ENCODE measurements at regions not wholly inside any gene's neighbourhood (a gene's known extent, or its start where the extent isn't known, plus 50 kb on each side); places are given as distances from the start of the nearest gene placed in this dataset.
"Not testable (repeated sequence)": the region's sequence is repeated elsewhere in the genome, so short reads cannot be mapped to it uniquely, and the experiment has no call there.

DNA sequence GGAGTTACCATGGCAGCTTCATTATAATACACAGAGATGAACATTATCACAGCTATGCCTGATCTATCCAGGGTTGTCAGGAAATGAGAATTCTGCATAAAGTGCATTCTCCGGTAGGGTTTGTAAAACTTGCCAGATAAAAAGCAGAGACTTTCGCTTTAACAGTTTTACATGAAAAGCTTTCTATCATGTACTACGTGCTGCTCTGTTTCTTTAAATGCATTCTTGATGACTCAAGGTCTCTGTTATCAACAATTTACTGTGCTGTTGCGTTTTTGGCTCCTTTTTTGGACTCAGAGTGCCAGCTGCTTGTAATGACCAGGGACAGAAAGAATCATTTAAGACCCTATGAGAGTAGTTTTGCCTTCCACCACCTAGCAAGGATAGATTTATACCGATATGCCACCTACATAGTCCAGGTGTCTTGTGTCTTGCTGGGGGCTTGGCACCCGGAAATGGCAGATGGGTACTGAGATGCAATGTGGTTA, 371.2 kb downstream of the BTG1 start:
- in situ Hi-C loops (cut with HindIII; ENCODE audit: low sequenced_read_pairs) = no loop called here

DNA sequence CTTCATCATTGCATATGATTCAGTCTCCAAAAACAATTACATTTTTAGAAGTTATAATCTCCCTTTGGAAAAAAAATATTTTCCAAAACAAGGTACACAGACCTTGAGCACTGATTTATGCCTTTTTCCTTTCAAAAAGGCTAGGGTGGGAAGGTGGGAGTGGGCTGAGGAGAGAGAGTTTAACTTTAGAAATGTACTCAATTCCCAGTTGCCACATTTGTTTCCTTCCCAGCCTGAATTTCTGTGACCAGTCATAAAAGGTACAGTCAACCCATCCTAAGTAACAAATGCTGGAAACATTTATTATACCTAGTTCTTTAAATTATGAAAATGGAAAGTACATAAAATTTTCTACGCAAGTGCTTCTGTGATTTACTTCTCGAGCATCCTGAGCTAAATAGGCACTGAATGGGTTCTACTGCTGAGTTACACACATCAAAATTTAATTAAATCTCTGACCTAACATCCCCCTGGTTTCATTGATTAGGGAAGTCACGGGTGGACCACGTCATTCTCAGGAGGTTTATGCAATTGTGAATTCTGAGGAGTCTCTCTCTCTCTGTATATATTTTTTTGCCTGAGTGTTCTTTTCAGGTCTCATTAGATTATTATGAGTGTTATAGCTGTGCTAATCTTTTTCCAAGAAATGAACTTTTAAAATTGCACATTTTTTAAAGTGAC, 371.8 kb downstream of the BTG1 start:
- in situ Hi-C loops (cut with HindIII; ENCODE audit: low sequenced_read_pairs) = no loop called here

DNA sequence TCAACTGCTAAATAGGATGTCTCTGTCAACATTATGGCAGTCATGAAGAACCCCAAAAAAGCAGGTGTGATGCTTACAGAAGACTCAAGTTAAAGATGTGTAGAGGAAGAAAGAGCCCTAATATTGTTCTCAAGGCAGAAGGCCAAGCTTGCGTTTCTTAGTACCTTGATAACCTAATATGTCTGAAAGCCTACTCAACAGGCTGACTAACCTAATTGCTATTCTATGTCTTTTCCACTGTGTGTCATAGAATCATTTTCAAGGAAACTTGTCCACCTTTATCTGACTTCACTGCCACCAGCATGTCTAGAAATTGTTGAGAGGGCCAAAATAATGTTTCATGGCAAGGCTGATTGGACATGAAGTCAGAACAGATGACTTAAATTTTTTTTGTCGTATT, 373.2 kb downstream of the BTG1 start:
- in situ Hi-C loops (cut with HindIII; ENCODE audit: low sequenced_read_pairs) = no loop called here

DNA sequence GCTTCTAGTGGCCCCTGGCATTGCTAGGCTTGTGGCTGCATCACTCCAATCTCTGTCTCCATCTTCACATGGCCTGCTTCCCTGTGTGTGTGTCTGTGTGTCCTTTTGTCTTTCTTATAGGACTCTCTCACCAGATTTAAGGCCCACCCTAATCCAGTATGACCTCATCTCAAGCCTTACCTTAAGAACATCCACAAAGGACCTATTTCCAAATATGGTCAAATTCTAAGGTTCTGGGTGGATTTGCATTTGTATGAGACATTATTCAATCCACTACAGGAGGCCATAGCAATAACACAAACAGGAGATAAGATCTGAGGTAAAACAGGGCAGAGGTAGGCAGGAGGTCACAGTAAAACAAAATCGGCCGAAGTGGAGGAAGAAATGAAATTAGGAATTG, 375.9 kb downstream of the BTG1 start:
- in situ Hi-C loops (cut with HindIII; ENCODE audit: low sequenced_read_pairs) = no loop called here

DNA sequence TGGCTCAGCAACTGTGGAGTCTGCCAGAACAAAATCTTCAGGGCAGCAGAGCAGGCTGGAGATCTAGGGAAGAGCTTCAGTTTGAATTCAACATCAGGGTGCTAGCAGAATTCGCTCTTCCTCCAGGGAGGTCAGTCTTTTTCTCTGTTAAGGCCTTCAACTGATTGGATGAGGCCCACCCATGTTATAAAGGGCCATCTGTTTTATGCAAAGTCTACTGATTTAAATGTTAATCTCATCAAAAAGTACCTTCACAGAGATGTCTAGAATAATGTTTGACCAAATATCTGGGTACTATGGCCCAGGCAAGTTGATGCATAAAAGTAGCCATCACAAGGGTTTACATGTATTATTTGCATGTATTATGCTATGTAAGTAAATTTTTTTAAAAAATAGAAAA, 378.4 kb downstream of the BTG1 start:
- in situ Hi-C loops (cut with HindIII; ENCODE audit: low sequenced_read_pairs) = no loop called here

DNA sequence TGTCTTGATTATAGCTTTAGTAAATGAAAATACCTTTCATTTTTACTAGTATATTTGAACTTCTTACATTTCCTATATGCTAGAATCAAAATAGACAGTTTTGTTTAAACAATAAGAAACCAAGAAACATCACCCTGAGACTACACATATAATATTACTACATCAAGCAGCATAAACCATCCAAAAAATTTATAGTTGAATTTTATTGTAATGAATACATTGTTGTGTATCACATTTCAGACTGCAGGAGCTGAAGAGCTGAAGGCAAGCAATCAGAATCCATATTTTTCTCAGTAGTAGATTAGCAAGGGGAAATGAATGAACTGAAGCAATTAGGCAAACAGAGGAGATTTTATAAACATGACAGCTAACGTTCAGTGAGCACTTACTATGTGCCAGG, 379.2 kb downstream of the BTG1 start:
- in situ Hi-C loops (cut with HindIII; ENCODE audit: low sequenced_read_pairs) = no loop called here

DNA sequence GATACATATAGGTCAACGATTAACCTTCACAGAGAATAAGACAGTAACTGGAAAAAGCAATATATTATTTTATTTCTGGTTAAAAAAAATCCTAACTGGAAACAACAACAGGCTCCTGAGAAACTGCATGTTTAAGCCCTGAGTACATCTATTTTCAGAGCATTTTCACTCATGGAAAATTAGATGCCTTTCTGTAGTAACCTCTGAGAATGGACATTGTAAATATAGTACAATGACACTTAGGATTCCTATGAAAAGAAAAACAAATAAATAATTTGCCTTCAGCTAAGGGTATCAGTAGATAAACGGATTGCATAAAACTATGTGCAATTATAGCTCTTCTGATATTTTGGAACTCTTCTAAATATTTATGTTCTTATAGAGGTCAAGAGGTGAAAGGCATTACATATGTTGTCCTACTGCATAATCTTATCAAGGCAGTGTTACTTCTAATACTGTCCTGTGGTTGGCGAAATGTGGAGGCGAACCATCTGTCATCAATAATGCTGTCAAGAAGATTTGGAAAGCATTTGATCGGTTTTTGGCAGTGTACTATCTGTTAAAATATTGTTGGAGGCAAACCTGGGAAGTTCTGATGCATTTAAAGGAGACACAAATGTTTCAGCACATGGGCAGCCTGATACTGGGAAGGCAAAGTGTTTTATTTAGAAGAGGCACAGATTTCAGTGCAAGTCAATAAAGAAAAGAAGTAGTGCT, 381.8 kb downstream of the BTG1 start:
- in situ Hi-C loops (cut with HindIII; ENCODE audit: low sequenced_read_pairs) = no loop called here

DNA sequence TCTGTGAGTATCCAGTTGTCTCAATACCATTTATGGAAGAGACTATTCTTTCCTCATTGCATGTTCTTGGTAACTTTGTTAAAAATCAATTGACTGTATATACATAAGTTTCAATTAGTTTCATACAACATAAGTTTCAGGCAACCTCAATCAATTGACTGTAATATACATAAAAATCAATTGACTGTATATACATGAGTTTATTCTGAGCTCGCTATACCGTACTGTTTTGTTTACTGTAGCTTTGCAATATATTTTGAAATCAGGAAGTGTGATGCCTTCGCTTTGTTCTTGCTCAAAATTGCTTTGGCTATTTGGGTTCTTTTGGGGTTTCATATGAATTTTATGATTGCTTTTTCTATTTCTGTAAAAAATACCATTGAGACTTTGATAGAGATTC, 392.0 kb downstream of the BTG1 start:
- in situ Hi-C loops (cut with HindIII; ENCODE audit: low sequenced_read_pairs) = no loop called here

DNA sequence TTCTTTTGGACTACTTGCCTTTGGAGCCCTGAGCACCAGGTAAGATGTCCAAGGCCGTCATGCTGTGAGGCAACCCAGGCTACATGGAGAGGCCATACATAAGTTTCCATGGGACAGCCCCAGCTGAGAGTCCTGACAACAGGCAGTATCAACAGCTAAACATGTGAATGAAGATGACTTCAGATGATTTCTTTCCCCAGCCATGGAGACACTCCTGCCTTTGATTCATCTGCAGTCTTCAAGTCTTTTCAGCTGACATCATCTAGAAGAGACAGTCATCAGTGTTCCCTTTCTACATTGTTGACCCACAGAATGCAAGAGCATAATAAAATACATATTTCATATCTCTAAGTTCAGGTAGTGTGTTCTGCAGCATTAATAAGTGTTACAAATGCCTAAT, 398.7 kb downstream of the BTG1 start:
- in situ Hi-C loops (cut with HindIII; ENCODE audit: low sequenced_read_pairs) = no loop called here

DNA sequence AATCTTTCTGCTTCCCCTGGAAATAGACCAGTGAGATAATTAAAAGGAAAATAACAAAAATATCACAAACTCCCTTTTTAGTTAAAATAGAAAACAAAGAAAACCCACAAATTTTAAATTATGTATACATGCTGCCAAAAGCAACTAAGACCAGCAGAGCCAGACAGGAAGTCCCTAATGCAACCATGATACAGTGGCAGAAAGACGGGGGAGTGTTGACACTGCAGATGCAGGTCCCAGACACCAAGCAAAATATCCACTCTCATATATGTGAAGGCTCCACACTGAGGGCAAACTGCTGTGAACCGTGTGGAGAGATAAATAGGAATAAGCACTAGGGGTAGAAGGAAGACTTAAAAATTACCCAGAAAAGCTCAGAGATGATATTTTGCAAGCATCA, 401.0 kb downstream of the BTG1 start:
- in situ Hi-C loops (cut with HindIII; ENCODE audit: low sequenced_read_pairs) = no loop called here

DNA sequence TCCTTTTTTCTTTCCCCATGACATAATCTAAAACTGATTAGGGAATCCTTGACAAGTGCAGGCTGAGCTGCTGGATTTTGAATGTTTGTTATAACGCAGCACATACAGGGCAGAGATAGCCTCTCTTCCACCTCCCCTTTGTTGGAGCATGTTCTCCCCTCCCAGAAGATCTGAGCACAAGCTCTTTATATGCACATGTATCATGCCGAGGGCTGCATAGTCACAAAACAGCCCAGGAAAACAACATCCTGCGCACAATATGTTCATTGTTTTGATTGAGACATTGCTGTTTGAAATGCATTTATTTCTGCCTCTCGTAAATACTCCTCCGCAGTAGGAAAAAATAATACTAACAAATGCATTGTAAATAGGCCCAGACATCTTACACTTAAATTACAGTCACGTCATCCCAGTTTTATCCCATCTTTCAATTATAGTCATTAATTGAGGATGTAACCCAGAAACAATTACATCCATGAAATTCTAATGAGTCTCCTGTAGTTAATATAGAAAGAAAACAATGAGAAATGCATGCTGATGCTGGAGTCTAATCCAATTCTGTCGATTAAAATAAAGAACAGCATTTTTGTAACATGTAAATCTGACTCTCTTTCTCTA, 401.8 kb downstream of the BTG1 start:
- in situ Hi-C loops (cut with HindIII; ENCODE audit: low sequenced_read_pairs) = no loop called here

DNA sequence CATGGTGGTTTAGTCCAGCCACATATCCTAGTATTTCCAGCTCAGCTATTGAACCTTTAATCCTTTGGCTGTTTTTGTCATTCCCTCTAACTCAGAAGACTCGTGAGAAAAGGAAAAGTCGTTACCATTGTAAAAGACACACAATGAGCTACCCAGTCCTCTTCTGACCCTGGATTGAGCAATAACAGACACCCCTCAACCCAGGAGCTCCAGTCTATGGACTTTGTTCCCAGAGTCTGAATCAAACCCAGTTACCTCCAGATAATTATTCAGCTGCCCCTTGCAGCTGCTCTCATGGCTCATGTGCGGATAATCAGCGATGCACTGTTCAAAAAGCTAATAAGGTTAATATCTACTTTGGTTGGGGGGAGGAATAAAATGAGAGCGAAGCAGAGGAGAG, 402.4 kb downstream of the BTG1 start:
- in situ Hi-C loops (cut with HindIII; ENCODE audit: low sequenced_read_pairs) = no loop called here

DNA sequence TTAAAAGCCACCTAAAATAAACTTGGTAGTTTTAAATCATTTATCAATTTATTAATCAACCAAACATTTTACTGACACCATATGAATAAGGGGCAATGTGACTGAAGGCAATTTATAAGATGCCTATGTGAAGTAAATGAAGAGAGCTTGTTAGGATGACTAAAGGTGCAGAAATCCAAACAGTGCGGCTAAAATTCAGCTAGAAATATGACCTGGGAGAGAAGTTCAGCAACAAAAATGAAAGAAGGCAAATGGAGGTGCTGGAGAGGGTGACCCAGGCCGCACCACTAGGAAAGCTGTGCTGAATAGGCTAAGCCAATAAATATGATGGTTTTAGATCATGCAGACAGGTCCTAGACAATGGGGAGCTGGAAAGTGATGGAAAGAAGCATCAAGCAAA, 403.7 kb downstream of the BTG1 start:
- in situ Hi-C loops (cut with HindIII; ENCODE audit: low sequenced_read_pairs) = no loop called here

DNA sequence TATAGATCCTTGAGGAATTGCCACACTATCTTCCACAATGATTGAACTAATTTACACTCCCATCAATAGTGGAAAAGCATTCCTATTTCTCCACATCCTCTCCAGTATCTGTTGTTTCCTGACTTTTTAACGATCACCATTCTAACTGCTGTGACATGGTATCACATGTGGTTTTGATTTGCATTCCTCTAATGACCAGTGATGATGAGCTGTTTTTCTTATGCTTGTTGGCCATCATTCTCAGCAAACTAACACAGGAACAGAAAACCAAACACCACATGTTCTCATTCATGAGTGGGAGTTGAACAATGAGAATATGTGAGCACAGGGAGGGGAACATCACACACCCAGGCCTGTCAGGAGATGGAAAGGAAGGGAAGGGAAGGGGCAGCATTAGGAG, 411.8 kb downstream of the BTG1 start:
- in situ Hi-C loops (cut with HindIII; ENCODE audit: low sequenced_read_pairs) = not testable (repeated sequence)

DNA sequence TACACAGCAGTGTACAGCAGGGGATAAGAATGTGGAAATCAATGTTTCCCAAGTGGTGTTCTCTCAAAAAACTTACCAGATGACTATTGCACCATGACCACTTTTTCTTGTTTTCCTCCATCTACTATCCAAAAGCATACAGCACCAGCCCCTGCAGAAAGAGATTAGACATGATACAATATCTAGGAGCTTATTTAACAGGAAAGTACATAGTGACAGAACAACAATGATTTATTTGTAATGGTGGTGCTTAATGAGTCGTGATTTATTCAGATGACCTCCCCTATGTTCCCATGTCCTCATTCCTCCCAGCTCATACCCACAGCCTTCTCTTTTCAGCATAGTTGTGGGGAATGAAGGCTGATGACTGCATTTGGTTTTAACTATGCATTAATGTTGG, 413.6 kb downstream of the BTG1 start:
- in situ Hi-C loops (cut with HindIII; ENCODE audit: low sequenced_read_pairs) = no loop called here

DNA sequence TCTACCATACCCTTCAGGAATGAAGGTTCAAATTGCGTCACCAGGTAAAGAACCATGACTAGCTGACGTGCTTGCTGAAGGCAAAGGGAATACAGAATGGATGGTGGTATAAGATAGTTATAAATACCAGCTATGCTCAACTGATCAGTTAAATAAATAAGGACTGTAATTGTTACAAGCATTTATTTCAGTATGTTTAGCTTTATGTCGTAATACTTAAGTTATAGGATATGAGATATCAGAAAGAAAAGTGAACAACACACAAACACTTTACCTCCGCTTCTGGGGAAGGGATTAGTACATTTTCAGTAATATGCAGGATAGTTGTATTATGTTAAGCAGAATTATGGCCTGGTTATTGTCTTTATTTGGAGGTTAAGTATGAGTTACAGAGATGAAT, 416.1 kb downstream of the BTG1 start:
- in situ Hi-C loops (cut with HindIII; ENCODE audit: low sequenced_read_pairs) = no loop called here

DNA sequence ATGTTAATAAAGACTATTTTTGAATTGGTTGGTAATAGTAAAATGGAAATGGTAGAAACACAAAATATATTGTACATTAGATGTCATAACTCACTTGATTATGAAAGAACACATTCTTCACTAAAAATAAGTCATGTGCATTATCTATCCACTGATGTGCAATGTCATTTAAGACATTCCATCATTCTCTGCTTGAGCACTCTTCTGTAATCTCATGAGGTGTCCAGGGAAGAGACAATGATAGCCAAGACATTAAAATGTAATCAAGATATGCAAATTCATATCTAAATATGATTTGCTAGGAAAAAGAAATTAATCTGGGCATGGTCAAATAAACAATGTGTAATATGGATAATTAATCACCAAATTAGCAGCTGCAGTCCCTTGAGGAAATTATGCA, 422.5 kb downstream of the BTG1 start:
- in situ Hi-C loops (cut with HindIII; ENCODE audit: low sequenced_read_pairs) = no loop called here

DNA sequence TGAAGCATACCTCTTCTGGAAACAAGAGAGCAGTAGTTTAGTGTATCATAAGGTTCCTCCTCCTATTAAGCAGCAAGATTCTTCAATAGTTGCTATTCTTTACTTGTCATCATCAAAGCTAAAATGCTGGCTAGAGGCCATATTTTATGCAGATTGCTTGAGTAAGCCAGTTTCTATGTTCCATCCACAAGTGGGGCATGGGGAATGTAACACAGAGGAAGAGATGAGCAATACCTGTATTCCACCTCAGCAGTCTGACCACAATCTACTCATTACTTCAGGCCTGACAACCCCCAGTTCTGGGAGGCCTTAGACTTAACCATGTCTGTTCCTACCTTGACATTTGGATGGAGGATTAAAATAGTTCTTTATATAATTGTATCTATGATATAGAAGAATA, 423.6 kb downstream of the BTG1 start:
- in situ Hi-C loops (cut with HindIII; ENCODE audit: low sequenced_read_pairs) = no loop called here

DNA sequence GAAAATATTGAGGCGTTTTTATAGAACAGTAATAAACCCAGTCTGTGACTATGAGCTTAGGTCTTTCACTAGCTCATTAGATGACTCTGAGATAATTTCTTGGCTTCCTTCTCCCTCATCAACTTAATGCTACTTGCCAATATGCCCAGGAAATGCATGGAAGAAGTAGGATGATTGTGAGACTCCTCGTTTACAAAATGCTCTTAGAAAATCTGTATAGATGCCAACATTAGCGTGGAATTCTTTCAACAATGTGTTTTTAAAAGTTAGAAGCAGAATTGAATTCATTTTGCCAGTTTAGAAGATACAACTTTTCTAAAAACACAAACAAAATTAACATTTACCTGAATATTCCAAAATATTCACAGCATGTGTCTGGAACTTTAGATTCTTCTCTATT, 424.6 kb downstream of the BTG1 start:
- in situ Hi-C loops (cut with HindIII; ENCODE audit: low sequenced_read_pairs) = no loop called here

DNA sequence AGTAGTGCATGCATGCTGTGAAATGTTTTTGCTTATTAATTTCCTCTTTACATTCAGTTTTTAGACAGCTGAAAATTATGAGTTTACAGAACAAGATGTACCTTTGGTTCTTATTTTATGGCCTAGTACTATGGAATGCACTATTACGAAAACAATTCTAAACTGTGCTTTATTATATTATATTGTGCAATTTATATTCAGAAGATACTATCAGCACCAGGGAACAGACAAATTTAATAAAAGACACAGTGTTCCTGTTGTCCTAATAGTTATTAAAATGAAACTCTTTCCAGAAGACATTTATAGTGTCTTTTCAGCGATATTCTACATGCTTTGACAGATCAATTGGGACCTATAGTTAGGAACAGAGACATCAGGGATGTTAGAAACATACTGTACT, 427.3 kb downstream of the BTG1 start:
- in situ Hi-C loops (cut with HindIII; ENCODE audit: low sequenced_read_pairs) = no loop called here

DNA sequence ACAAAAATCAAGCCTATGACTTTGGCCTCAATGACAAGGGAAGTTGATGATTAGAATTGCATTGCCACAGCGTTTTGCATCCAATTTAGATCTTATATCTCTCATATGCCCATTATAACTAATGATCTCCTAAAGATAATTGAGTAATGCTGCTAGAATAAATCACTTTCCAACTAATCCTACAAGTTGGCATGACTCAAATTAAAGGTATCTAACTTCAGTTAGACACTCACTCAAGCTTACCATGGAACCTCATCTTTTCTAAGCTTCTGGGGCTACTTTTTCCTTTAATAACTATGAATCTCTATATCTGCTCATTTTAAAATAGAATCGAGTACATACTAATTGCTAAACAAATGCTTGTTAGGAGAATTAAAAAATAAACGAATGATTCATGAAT, 427.8 kb downstream of the BTG1 start:
- in situ Hi-C loops (cut with HindIII; ENCODE audit: low sequenced_read_pairs) = no loop called here

DNA sequence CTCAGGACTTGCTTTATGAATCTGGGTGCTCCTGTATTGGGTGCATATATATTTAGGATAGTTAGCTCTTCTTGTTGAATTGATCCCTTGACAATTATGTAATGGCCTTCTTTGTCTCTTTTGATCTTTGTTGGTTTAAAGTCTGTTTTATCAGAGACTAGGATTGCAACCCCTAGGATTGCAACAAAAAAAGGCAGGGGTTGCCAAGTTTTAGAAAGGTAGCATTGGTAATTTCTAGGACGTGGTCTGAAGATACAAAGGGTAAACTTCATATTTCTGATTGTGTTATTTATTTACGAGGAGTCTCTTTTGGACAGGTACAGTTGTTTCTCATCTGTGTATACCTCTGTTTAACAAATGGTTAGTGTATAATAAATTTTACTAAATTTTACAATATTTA, 433.7 kb downstream of the BTG1 start:
- in situ Hi-C loops (cut with HindIII; ENCODE audit: low sequenced_read_pairs) = not testable (repeated sequence)

Data from DLD1 (cell line).